ENCODE measurements at regions not wholly inside any gene's neighbourhood (a gene's known extent, or its start where the extent isn't known, plus 50 kb on each side); places are given as distances from the start of the nearest gene placed in this dataset.

DNA sequence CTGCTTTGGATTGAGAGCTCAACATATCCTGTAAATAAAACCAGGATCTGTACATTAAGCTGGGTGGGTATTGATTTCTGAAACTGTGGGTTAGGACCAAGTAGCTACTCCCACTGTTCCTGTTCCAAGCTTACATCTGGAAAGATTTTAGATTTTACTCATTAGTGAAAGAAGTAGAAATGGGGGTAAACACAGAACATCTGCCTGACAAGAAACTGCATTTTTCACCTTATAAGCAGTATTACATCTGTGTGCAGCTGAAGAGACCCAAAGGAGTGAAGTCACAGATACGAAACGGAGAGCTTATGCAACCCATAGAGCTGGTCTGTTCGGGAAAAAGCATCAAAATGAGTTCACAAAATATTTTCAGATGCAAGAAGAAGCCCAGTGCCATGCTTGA, 235.2 kb downstream of the SLITRK5 start (continued):
- no peak for TF ChIP-seq TEAD4 (IDR thresholded peaks at IDR 0.05; ENCODE audit: low read length)
- no peak for TF ChIP-seq TEAD4 (CRISPR knock-in tag; IDR thresholded peaks at IDR 0.05; ENCODE audit: borderline replicate concordance)

- no TSS peak for BruUV-seq (replicated peaks)
- Histone ChIP-seq H3K9me3 (replicated peaks; ENCODE audit: control insufficient read depth, insufficient read depth, low read depth, low read length) (no peaks in the 10 kb centered on the region), H3K4me2 (ENCODE audit: insufficient read depth, low read length) (no peak overlapping the region), H3K9ac (ENCODE audit: insufficient read depth in 1 of 2, low read depth in 2 of 2, low read length in 2 of 2) (no peak overlapping the region), H3K27ac (ENCODE audit: extremely low read depth, low read depth, low read length) (no peak overlapping the region), H3K4me1 (replicated peaks in 1 of 2; ENCODE audit: control insufficient read depth in 2 of 2, insufficient read depth in 2 of 2, low read length in 2 of 2) (no peaks in the 10 kb centered on the region), H2AFZ (ENCODE audit: low read depth, low read length) (no peak overlapping the region), H4K20me1 (replicated peaks; ENCODE audit: control insufficient read depth, insufficient read depth, low read length) (no peaks in the 10 kb centered on the region), H3K27me3 (ENCODE audit: control insufficient read depth in 2 of 2, insufficient read depth in 2 of 2, low read length in 2 of 2) (no peaks in the 10 kb centered on the region), H3K9me1 (ENCODE audit: control insufficient read depth, insufficient read depth, low read length) (no peaks in the 10 kb centered on the region), H3K4me3 (no peak overlapping the region), H3K79me2 (ENCODE audit: control insufficient read depth, insufficient read depth, low read length) (no peaks in the 10 kb centered on the region), H3K36me3 (ENCODE audit: control insufficient read depth, insufficient read depth, low read length) (no peaks in the 10 kb centered on the region)
- 6% methylated on average over 1 of the region's 1 CpG for WGBS (ENCODE audit: insufficient coverage, low coverage, missing lambda C conversion rate)
- FAIRE-seq (no peak), ATAC-seq (no peak), DNase-seq (ENCODE audit: extremely low read depth in 1 of 4, low spot score in 3 of 4) (no peak)
- in situ Hi-C loops (cut with MboI) = no loop called here
- ChIA-PET CTCF (ENCODE audit: low intra/inter-chr PET ratio) (no interaction called here), POLR2A (no interaction called here)
- intact Hi-C loops (cut with micrococcal nuclease) = no loop called here
- TF ChIP-seq ZNF146 (CRISPR knock-in tag; IDR thresholded peaks at IDR 0.05; ENCODE audit: unreplicated experiment) (no peak), MCM3 (IDR thresholded peaks at IDR 0.05) (no peak), MTA1 (IDR thresholded peaks at IDR 0.05; ENCODE audit: borderline replicate concordance) (no peak), ATF2 (CRISPR knock-in tag; IDR thresholded peaks at IDR 0.05) (no peak), MYNN (IDR thresholded peaks at IDR 0.05) (no peak), MYNN (CRISPR knock-in tag; IDR thresholded peaks at IDR 0.05) (no peak), ZNF217 (CRISPR knock-in tag; IDR thresholded peaks at IDR 0.05) (no peak), ZNF316 (IDR thresholded peaks at IDR 0.05) (no peak), MECOM (CRISPR knock-in tag; IDR thresholded peaks at IDR 0.05) (no peak), RNF2 (IDR thresholded peaks at IDR 0.05) (no peak), ZNF77 (CRISPR knock-in tag; IDR thresholded peaks at IDR 0.05) (no peak), RCOR1 (IDR thresholded peaks at IDR 0.05; ENCODE audit: borderline replicate concordance in 1 of 2, low read depth in 2 of 2, low read length in 2 of 2) (no peak), TAF9B (IDR thresholded peaks at IDR 0.05; ENCODE audit: partially characterized antibody) (no peak), RB1 (IDR thresholded peaks at IDR 0.05; ENCODE audit: low read depth) (no peak)
These were observed 236.0 kb downstream of the SLITRK5 start for GRCh38 chr13:87907202-87907601.

Measured in K562 (cell line).